DMS153 treated with DMSO at 0.1 percent for 48 hours (cell line): ENCODE measurements at regions not wholly inside any gene's neighbourhood (a gene's known extent, or its start where the extent isn't known, plus 50 kb on each side); places are given as distances from the start of the nearest gene placed in this dataset.
"Not testable (repeated sequence)": the region's sequence is repeated elsewhere in the genome, so short reads cannot be mapped to it uniquely, and the experiment has no call there.

ENCODE experiments used
- DNase-seq: peaks from one replicate; lab custom pipeline; 2025; ENCODE audit not compliant: unreplicated experiment; lab: John Stamatoyannopoulos, UW

DNA sequence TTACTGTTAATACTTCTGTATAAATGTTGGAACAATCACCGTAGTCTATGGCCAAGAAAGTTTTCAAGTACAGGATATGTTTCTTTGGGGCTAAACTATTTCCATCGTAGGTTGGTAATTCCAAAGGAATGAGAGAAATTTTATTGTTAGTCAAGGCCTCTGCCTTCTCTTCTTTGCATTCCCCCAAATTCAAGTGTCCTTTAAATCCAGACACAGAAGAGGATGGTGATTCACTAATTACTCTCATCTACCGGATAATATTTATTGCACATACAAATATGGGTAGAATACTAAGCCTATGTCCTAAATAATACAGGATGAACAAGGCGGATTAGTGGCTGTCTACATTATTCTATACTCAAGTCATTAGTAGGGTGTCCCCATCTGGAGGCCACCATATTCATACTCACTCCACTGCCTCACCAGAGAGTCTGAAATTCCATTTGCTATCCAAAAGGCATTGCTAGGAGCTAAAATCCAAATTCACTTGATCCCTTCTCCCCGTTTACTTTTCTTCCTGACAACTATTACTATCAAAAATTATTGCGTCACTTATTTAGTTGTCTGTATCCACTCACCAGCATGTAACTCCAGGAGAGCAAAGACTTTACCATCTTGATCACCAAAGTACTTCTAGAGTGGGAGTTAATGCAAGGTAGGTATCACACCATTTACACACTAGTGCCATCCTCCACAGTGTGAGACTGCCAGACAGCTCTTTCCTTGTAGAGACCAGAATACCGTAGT lies 82.4 kb upstream of the SGCG start:
- DNase-seq, result no peak

DNA sequence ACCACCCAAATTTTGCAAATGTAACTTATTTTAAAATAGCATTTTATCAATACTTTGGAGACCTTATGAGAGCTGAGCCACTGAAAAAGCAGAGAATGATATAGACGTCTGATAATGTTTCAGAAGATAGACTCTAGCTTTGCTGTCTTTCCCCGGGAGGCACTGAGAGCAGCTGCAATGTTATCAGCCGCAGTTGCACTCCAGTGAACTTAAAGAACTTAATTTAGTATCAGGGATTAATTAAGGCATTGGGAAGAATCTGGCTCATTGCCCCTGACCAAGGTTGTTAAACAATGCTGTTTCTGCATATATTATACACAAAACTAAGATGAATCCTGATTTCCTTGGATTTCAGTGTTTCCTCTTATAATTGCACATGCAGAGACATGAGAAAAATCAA lies 75.7 kb upstream of the SGCG start:
- DNase-seq, result no peak

DNA sequence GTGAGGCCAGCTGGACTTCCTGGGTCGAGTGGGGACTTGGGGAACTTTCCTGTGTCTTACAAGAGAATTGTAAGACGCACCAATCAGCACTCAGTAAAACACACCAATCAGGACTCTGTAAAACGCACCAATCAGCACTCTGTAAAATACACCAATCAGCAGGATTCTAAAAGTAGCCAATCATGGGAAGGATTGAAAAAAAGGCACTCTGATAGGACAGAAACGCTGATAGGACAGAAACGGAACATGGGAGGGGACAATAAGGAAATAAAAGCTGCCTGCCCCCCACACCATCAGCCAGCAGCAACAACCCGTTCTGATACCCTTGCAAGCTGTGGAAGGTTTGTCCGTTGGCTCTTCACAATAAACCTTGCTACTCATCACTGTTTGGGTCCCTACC lies 73.1 kb upstream of the SGCG start:
- DNase-seq, result no peak

DNA sequence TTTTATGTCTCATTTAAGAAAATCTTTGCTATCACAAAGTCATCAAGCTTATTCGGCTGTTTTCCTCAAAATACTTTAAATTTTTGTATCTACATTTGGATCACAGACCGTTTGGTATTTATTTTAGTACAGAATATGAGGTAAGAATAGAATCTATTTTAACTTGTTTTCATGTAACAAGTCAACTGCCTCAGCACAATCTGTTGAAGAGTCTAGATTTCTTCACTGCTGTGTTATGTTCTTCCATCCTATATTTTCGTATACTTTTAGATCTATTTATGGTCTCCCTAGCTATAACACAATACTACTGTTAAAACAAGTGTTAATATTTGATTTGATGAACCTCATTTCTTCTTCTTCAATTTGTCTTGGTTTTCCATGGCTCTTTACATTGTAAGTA lies 61.6 kb upstream of the SGCG start:
- DNase-seq, result no peak

DNA sequence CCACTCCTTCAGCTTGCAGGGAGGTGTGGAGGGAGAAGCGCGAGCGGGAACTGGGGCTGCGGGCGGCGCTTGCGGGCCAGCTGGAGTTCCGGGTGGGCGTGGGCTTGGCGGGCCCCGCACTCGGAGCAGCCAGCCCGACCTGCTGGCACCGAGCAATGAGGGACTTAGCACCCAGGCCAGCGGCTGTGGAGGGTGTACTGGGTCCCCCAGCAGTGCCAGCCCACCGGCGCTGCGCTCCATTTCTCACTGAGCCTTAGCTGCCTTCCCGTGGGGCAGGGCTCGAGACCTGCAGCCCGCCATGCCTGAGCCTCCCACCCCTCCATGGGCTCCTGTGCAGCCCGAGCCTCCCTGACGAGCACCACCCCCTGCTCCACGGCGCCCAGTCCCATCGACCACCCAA lies 53.2 kb upstream of the SGCG start:
- not testable (repeated sequence) for DNase-seq

DNA sequence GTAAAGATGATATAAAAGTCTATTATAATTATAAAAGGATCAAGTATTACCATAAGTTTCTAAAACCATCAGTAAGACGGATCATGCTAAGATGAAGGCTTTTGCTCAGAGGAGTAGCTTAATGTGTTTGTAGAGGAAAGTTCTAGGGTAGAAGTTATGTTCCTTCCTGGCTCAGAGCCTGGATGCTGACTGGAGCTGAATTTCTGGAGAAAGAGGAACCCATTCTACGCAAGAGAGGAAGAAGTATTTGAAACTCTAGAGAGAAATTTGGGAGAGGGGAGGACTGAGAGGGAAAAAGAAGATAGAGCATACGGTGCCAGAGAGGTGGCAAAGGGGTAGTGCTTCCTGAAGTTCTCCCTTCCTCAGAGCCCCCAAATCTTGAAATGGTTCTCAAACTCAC lies 51.4 kb upstream of the SGCG start:
- DNase-seq, result no peak
